Vagina (tissue), 2 donors: ENCODE measurements at regions not wholly inside any gene's neighbourhood (a gene's known extent, or its start where the extent isn't known, plus 50 kb on each side); places are given as distances from the start of the nearest gene placed in this dataset.

Source experiments
- POLR2A ChIP-seq, 2 donors: fragments of 450-650 bp; IDR thresholded peaks; one replicate each; pipeline ENCODE4 v1.6.1; 2017; ENCODE audit warnings: antibody characterized with exemption in 2 of 2, mild to moderate bottlenecking in 2 of 2, moderate library complexity in 2 of 2
- POLR2AphosphoS5 ChIP-seq, 2 donors: sonication (generic); formaldehyde crosslinking; IDR thresholded peaks; one replicate each; pipeline ENCODE4 v1.9.0; 2017; ENCODE audit warnings: antibody characterized with exemption in 2 of 2, mild to moderate bottlenecking in 2 of 2, low read depth in 1 of 2; ENCODE audit not compliant: insufficient read depth in 1 of 2
- TF ChIP-seq, protein P1 (sequence below), 3 experiments: fragments of 450-650 bp in 2 of 3; fragments of 200-600 bp in 1 of 3; sonication (generic) in 1 of 3; IDR thresholded peaks; one replicate each; pipeline ENCODE4 v1.5.1; 2017 to 2019; ENCODE audit warnings: antibody characterized with exemption in 3 of 3, mild to moderate bottlenecking in 2 of 3, moderate library complexity in 2 of 3

DNA sequence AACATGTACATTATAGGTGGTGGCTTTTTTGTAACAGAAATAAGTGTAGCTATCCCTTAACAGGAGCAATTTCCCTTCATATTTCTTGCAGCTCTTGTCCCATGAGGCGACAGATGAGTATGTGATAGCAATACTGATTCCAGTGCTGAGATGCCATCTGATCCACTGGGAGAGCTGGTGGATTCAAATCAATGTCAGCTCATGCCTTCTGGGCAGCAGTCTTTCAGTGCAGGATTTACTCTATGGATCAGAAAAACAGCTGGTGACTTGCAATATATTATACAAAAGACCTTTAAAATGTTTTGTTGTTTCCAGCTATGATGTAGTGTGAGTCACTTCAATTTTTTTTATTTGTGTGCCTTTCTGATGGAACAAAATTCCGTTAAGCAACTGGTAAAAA lies 259.9 kb upstream of the SASH1 start:
- TF ChIP-seq, protein P1, sequence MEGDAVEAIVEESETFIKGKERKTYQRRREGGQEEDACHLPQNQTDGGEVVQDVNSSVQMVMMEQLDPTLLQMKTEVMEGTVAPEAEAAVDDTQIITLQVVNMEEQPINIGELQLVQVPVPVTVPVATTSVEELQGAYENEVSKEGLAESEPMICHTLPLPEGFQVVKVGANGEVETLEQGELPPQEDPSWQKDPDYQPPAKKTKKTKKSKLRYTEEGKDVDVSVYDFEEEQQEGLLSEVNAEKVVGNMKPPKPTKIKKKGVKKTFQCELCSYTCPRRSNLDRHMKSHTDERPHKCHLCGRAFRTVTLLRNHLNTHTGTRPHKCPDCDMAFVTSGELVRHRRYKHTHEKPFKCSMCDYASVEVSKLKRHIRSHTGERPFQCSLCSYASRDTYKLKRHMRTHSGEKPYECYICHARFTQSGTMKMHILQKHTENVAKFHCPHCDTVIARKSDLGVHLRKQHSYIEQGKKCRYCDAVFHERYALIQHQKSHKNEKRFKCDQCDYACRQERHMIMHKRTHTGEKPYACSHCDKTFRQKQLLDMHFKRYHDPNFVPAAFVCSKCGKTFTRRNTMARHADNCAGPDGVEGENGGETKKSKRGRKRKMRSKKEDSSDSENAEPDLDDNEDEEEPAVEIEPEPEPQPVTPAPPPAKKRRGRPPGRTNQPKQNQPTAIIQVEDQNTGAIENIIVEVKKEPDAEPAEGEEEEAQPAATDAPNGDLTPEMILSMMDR (IDR thresholded peaks at IDR 0.05): no peak
- TF ChIP-seq POLR2A (IDR thresholded peaks at IDR 0.05) (no peak), POLR2AphosphoS5 (IDR thresholded peaks at IDR 0.05; ENCODE audit: insufficient read depth in 1 of 2, low read depth in 1 of 2) (no peak)
